Nephron progenitor cell (in vitro differentiated cells): ENCODE measurements at regions not wholly inside any gene's neighbourhood (a gene's known extent, or its start where the extent isn't known, plus 50 kb on each side); places are given as distances from the start of the nearest gene placed in this dataset.

Source experiments
- DNase-seq: peaks from one replicate; pipeline ENCODE4 v3.0.0; 2021
- H3K27ac Mint-ChIP-seq: 2 replicates; pipeline ENCODE4 v1.8.0; 2021; ENCODE audit warnings: mild to moderate bottlenecking, moderate library complexity, mixed read lengths
- H3K27me3 Mint-ChIP-seq: 2 replicates; pipeline ENCODE4 v1.8.0; 2021; ENCODE audit warnings: mild to moderate bottlenecking, low read depth, mixed read lengths; ENCODE audit not compliant: poor library complexity
- H3K36me3 Mint-ChIP-seq: 2 replicates; pipeline ENCODE4 v1.8.0; 2021; ENCODE audit warnings: low read depth, mixed read lengths
- H3K4me1 Mint-ChIP-seq: 2 replicates; pipeline ENCODE4 v1.8.0; 2021; ENCODE audit warnings: mixed read lengths
- H3K4me3 Mint-ChIP-seq: 2 replicates; pipeline ENCODE4 v1.8.0; 2021; ENCODE audit warnings: mild to moderate bottlenecking, moderate library complexity, mixed read lengths
- H3K9me3 Mint-ChIP-seq: 2 replicates; pipeline ENCODE4 v1.8.0; 2021; ENCODE audit warnings: mild to moderate bottlenecking, moderate library complexity, mixed read lengths
- TF ChIP-seq, protein P1 (sequence below): fragments of 200-600 bp; sonication (generic); IDR thresholded peaks from 2 replicates; pipeline ENCODE4 v1.5.0; 2021; ENCODE audit warnings: antibody characterized with exemption

GRCh38 chr5:57106661-57107060, 67.2 kb upstream of the GPBP1 start:
- no peaks in the 10 kb centered on the region for H3K9me3 Mint-ChIP-seq
- no peaks in the 10 kb centered on the region for H3K36me3 Mint-ChIP-seq
- no peaks in the 10 kb centered on the region for H3K4me1 Mint-ChIP-seq
- H3K4me3 Mint-ChIP-seq, result no peak overlapping the region
- TF ChIP-seq, protein P1, sequence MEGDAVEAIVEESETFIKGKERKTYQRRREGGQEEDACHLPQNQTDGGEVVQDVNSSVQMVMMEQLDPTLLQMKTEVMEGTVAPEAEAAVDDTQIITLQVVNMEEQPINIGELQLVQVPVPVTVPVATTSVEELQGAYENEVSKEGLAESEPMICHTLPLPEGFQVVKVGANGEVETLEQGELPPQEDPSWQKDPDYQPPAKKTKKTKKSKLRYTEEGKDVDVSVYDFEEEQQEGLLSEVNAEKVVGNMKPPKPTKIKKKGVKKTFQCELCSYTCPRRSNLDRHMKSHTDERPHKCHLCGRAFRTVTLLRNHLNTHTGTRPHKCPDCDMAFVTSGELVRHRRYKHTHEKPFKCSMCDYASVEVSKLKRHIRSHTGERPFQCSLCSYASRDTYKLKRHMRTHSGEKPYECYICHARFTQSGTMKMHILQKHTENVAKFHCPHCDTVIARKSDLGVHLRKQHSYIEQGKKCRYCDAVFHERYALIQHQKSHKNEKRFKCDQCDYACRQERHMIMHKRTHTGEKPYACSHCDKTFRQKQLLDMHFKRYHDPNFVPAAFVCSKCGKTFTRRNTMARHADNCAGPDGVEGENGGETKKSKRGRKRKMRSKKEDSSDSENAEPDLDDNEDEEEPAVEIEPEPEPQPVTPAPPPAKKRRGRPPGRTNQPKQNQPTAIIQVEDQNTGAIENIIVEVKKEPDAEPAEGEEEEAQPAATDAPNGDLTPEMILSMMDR, result no peak
- peaks cover 24% of the 10 kb centered on the region for H3K27me3 Mint-ChIP-seq
- no peak overlapping the region for H3K27ac Mint-ChIP-seq
- no peak for DNase-seq

- Mint-ChIP-seq H3K4me1 (no peaks in the 10 kb centered on the region), H3K27ac (no peak overlapping the region), H3K27me3 (peaks cover 19% of the 10 kb centered on the region), H3K9me3 (no peaks in the 10 kb centered on the region), H3K36me3 (no peaks in the 10 kb centered on the region), H3K4me3 (no peak overlapping the region)
- DNase-seq, result no peak
- TF ChIP-seq, protein P1, result no peak
Observed at GRCh38 chr5:57111993-57112392, 61.9 kb upstream of the GPBP1 start.

GRCh38 chr5:57113481-57113880, 60.4 kb upstream of the GPBP1 start:
- TF ChIP-seq, protein P1, result no peak
- H3K9me3 Mint-ChIP-seq, result no peaks in the 10 kb centered on the region
- no peaks in the 10 kb centered on the region for H3K4me1 Mint-ChIP-seq
- no peak overlapping the region for H3K4me3 Mint-ChIP-seq
- H3K27me3 Mint-ChIP-seq, result peaks cover 15% of the 10 kb centered on the region
- no peak for DNase-seq
- no peaks in the 10 kb centered on the region for H3K36me3 Mint-ChIP-seq
- no peak overlapping the region for H3K27ac Mint-ChIP-seq

DNA sequence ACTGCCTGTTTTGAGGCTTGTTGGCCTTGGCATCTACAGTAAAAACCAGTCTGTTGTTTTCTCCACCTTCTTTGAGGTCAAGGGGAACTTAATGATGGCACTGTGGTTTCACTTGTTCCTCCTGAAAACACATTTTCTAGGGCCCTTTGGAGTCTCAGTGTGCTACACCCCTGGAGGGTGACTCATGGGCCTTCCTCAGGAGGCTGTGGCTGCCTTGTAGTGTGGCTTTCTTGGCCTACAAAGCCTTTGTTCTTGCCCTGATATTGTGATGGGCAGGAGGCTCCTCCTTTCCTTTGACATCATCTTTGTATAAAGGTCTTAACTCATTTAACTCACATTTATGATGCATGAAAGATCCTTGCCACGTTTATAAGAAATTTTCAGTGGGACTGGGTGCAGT, 56.3 kb upstream of the GPBP1 start:
- Mint-ChIP-seq H3K9me3 (peaks cover 4% of the 10 kb centered on the region), H3K27me3 (peaks cover 7% of the 10 kb centered on the region), H3K27ac (no peak overlapping the region), H3K4me1 (no peaks in the 10 kb centered on the region), H3K4me3 (no peak overlapping the region), H3K36me3 (no peaks in the 10 kb centered on the region)
- TF ChIP-seq, protein P1, result no peak
- no peak for DNase-seq

DNA sequence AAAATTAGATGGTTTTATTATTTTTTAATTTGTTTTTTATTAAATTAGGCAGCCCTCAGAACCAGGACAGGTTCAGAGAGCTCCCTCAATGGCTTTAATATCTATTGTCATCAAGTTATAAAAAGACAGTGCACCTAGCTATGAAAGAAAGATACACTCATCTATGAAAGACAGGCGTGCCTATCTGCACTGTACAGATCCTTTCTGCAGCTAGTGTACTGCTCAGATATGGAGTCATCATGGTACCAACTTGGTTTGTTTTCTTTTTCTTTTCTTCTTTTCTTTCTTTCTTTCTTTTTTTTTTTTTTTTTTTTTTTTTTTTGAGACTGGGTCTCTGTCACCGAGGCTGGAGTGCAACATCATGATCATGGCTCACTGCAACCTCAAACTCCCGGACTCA, 54.8 kb upstream of the GPBP1 start:
- Mint-ChIP-seq H3K27ac (no peak overlapping the region), H3K36me3 (no peaks in the 10 kb centered on the region), H3K27me3 (peaks cover 7% of the 10 kb centered on the region), H3K4me3 (no peak overlapping the region), H3K4me1 (no peaks in the 10 kb centered on the region), H3K9me3 (peaks cover 17% of the 10 kb centered on the region)
- TF ChIP-seq, protein P1, result no peak
- no peak for DNase-seq

GRCh38 chr5:57124014-57124413, 49.8 kb upstream of the GPBP1 start:
- TF ChIP-seq, protein P1, result no peak
- Mint-ChIP-seq H3K27ac (no peak overlapping the region), H3K4me3 (no peak overlapping the region), H3K27me3 (peaks cover 3% of the 10 kb centered on the region), H3K36me3 (no peaks in the 10 kb centered on the region), H3K9me3 (peaks cover 25% of the 10 kb centered on the region), H3K4me1 (no peaks in the 10 kb centered on the region)
- no peak for DNase-seq
